ENCODE measurements at regions not wholly inside any gene's neighbourhood (a gene's known extent, or its start where the extent isn't known, plus 50 kb on each side); places are given as distances from the start of the nearest gene placed in this dataset.

- Mint-ChIP-seq H3K27ac (ENCODE audit: unreplicated experiment) (no peak overlapping the region), H3K4me1 (ENCODE audit: low read depth, unreplicated experiment) (peaks cover 8% of the 10 kb centered on the region), H3K27me3 (ENCODE audit: low read depth, unreplicated experiment) (peaks cover 10% of the 10 kb centered on the region), H3K9me3 (ENCODE audit: unreplicated experiment) (no peaks in the 10 kb centered on the region), H3K4me3 (ENCODE audit: unreplicated experiment) (no peak overlapping the region), H3K36me3 (ENCODE audit: low read depth, unreplicated experiment) (peaks cover 2% of the 10 kb centered on the region)
- H3K9me3 ChIP-seq (ENCODE audit: insufficient read depth, low read depth, low read length), result no peaks in the 10 kb centered on the region
- FAIRE-seq (no peak), DNase-seq (ENCODE audit: low read depth) (no peak)
- no peak overlapping the region for H3K9ac ChIP-seq (ENCODE audit: low read length)
- peak overlapping the region; percentile 47 for H2AFZ ChIP-seq (ENCODE audit: low read depth, low read length)
- no peaks in the 10 kb centered on the region for H3K79me2 ChIP-seq (ENCODE audit: insufficient read depth, low read length)
- H3K36me3 ChIP-seq (ENCODE audit: insufficient read depth, low read length), result no peaks in the 10 kb centered on the region
- peaks cover 3% of the 10 kb centered on the region for H3K27me3 ChIP-seq (ENCODE audit: insufficient read depth, low read length)
- no peaks in the 10 kb centered on the region for H3K4me1 ChIP-seq (ENCODE audit: insufficient read depth, low read length)
- TF ChIP-seq EZH2 (IDR thresholded peaks at IDR 0.05; ENCODE audit: insufficient read depth, low read length), result no peak
- no peak for TF ChIP-seq CTCF (IDR thresholded peaks at IDR 0.05; ENCODE audit: insufficient read depth, low read depth, low read length)
- no peak overlapping the region for H3K27ac ChIP-seq (ENCODE audit: low read depth, low read length)
- no peaks in the 10 kb centered on the region for H4K20me1 ChIP-seq (ENCODE audit: insufficient read depth, low read length)
- H3K4me2 ChIP-seq (ENCODE audit: low read length), result no peak overlapping the region
- no peak overlapping the region for H3K4me3 ChIP-seq (ENCODE audit: insufficient read depth, low read depth, low read length)
Measured at GRCh38 chr1:157403203-157403602, 149.1 kb downstream of the FCRL5 start.

- no peak overlapping the region for H3K4me2 ChIP-seq (ENCODE audit: low read length)
- no peaks in the 10 kb centered on the region for H3K4me1 ChIP-seq (ENCODE audit: insufficient read depth, low read length)
- H3K36me3 Mint-ChIP-seq (ENCODE audit: low read depth, unreplicated experiment), result peaks cover 2% of the 10 kb centered on the region
- no peaks in the 10 kb centered on the region for H3K9me3 Mint-ChIP-seq (ENCODE audit: unreplicated experiment)
- H4K20me1 ChIP-seq (ENCODE audit: insufficient read depth, low read length), result no peaks in the 10 kb centered on the region
- H3K27me3 Mint-ChIP-seq (ENCODE audit: low read depth, unreplicated experiment), result peaks cover 8% of the 10 kb centered on the region
- no peak for DNase-seq (ENCODE audit: low read depth)
- H3K9ac ChIP-seq (ENCODE audit: low read length), result no peak overlapping the region
- no peak overlapping the region for H3K4me3 Mint-ChIP-seq (ENCODE audit: unreplicated experiment)
- H3K9me3 ChIP-seq (ENCODE audit: insufficient read depth, low read depth, low read length), result no peaks in the 10 kb centered on the region
- no peak for TF ChIP-seq EZH2 (IDR thresholded peaks at IDR 0.05; ENCODE audit: insufficient read depth, low read length)
- no peak for TF ChIP-seq CTCF (IDR thresholded peaks at IDR 0.05; ENCODE audit: insufficient read depth, low read depth, low read length)
- H3K36me3 ChIP-seq (ENCODE audit: insufficient read depth, low read length), result no peaks in the 10 kb centered on the region
- H3K79me2 ChIP-seq (ENCODE audit: insufficient read depth, low read length), result no peaks in the 10 kb centered on the region
- no peak for FAIRE-seq
- H3K27me3 ChIP-seq (ENCODE audit: insufficient read depth, low read length), result peaks cover 3% of the 10 kb centered on the region
- no peak overlapping the region for H3K27ac ChIP-seq (ENCODE audit: low read depth, low read length)
- H3K4me1 Mint-ChIP-seq (ENCODE audit: low read depth, unreplicated experiment), result peaks cover 8% of the 10 kb centered on the region
- H2AFZ ChIP-seq (ENCODE audit: low read depth, low read length), result no peak overlapping the region
- no peak overlapping the region for H3K4me3 ChIP-seq (ENCODE audit: insufficient read depth, low read depth, low read length)
- H3K27ac Mint-ChIP-seq (ENCODE audit: unreplicated experiment), result no peak overlapping the region
Measured at GRCh38 chr1:157400766-157401165, 151.5 kb downstream of the FCRL5 start.

- Histone ChIP-seq H3K4me2 (ENCODE audit: low read length) (no peak overlapping the region), H3K27ac (ENCODE audit: low read depth, low read length) (no peak overlapping the region), H3K4me3 (ENCODE audit: insufficient read depth, low read depth, low read length) (no peak overlapping the region), H3K27me3 (ENCODE audit: insufficient read depth, low read length) (peaks cover 3% of the 10 kb centered on the region), H3K9me3 (ENCODE audit: insufficient read depth, low read depth, low read length) (no peaks in the 10 kb centered on the region), H3K79me2 (ENCODE audit: insufficient read depth, low read length) (no peaks in the 10 kb centered on the region), H4K20me1 (ENCODE audit: insufficient read depth, low read length) (no peaks in the 10 kb centered on the region), H3K9ac (ENCODE audit: low read length) (no peak overlapping the region), H2AFZ (ENCODE audit: low read depth, low read length) (no peak overlapping the region), H3K36me3 (ENCODE audit: insufficient read depth, low read length) (no peaks in the 10 kb centered on the region), H3K4me1 (ENCODE audit: insufficient read depth, low read length) (no peaks in the 10 kb centered on the region)
- H3K4me3 Mint-ChIP-seq (ENCODE audit: unreplicated experiment), result no peak overlapping the region
- no peaks in the 10 kb centered on the region for H3K9me3 Mint-ChIP-seq (ENCODE audit: unreplicated experiment)
- H3K27ac Mint-ChIP-seq (ENCODE audit: unreplicated experiment), result no peak overlapping the region
- DNase-seq (ENCODE audit: low read depth), result no peak
- no peak for TF ChIP-seq CTCF (IDR thresholded peaks at IDR 0.05; ENCODE audit: insufficient read depth, low read depth, low read length)
- TF ChIP-seq EZH2 (IDR thresholded peaks at IDR 0.05; ENCODE audit: insufficient read depth, low read length), result no peak
- peaks cover 8% of the 10 kb centered on the region for H3K4me1 Mint-ChIP-seq (ENCODE audit: low read depth, unreplicated experiment)
- no peak for FAIRE-seq
- H3K27me3 Mint-ChIP-seq (ENCODE audit: low read depth, unreplicated experiment), result peaks cover 8% of the 10 kb centered on the region
- peaks cover 2% of the 10 kb centered on the region for H3K36me3 Mint-ChIP-seq (ENCODE audit: low read depth, unreplicated experiment)
Measured at GRCh38 chr1:157399984-157400382, 152.3 kb downstream of the FCRL5 start.
